CD14-positive monocyte (primary cell): ENCODE measurements at regions not wholly inside any gene's neighbourhood (a gene's known extent, or its start where the extent isn't known, plus 50 kb on each side); places are given as distances from the start of the nearest gene placed in this dataset.

ENCODE experiments used
- DNase-seq, 3 donors: peaks; one replicate each; pipeline ENCODE4 v3.0.0-alpha.2; 2011 to 2022
- H2AFZ ChIP-seq: 2 replicates; pipeline ENCODE4 v1.6.0; 2012; ENCODE audit warnings: mild to moderate bottlenecking, low read depth, low read length, inconsistent platforms; ENCODE audit not compliant: insufficient read depth, poor library complexity, severe bottlenecking
- H3K27ac ChIP-seq, 2 donors: 1 replicate in 1 of 2; 2 replicates in 1 of 2; pipeline ENCODE4 v1.5.1; 2012 to 2013; ENCODE audit warnings: low read length in 2 of 2, control low read depth in 1 of 2, inconsistent platforms in 1 of 2, low read depth in 1 of 2, mild to moderate bottlenecking in 1 of 2
- H3K27me3 ChIP-seq, 2 donors: one replicate each; pipeline versions ENCODE4 v1.6.0 to v1.6.1; 2011 to 2013; ENCODE audit warnings: low read length in 2 of 2; ENCODE audit not compliant: control insufficient read depth in 2 of 2, insufficient read depth in 2 of 2
- H3K36me3 ChIP-seq, 2 donors: replicated peaks in 1 of 2; 1 replicate in 1 of 2; 2 replicates in 1 of 2; pipeline versions ENCODE4 v1.5.1 to v1.6.1; 2012 to 2013; ENCODE audit warnings: low read length in 2 of 2, control low read depth in 1 of 2, inconsistent platforms in 1 of 2, mild to moderate bottlenecking in 1 of 2; ENCODE audit not compliant: insufficient read depth in 2 of 2, control insufficient read depth in 1 of 2
- H3K4me1 ChIP-seq, 2 donors: 1 replicate in 1 of 2; 2 replicates in 1 of 2; pipeline versions ENCODE4 v1.5.1 to v1.6.1; 2012 to 2013; ENCODE audit warnings: low read length in 2 of 2, control low read depth in 1 of 2, inconsistent platforms in 1 of 2, mild to moderate bottlenecking in 1 of 2, moderate library complexity in 1 of 2; ENCODE audit not compliant: insufficient read depth in 2 of 2, control insufficient read depth in 1 of 2
- H3K4me2 ChIP-seq: replicated peaks from 2 replicates; pipeline ENCODE3; 2012; ENCODE audit warnings: low read length, moderate library complexity, mild to moderate bottlenecking; ENCODE audit not compliant: poor library complexity, severe bottlenecking; ENCODE audit errors: extremely low read depth
- H3K4me3 ChIP-seq, 3 experiments: fragments of 200-600 bp in 1 of 3; sonication (generic) in 1 of 3; replicated peaks in 1 of 3; 1 replicate in 2 of 3; 2 replicates in 1 of 3; pipeline ENCODE4 v1.5.1; 2011 to 2013; ENCODE audit warnings: low read length in 3 of 3, mild to moderate bottlenecking in 3 of 3, control low read depth in 2 of 3, low read depth in 2 of 3, inconsistent platforms in 1 of 3, moderate library complexity in 1 of 3
- H3K79me2 ChIP-seq: 2 replicates; pipeline ENCODE4 v1.6.0; 2012; ENCODE audit warnings: mild to moderate bottlenecking, control low read depth, inconsistent platforms, low read length, moderate library complexity; ENCODE audit not compliant: insufficient read depth
- H3K9ac ChIP-seq: 2 replicates; pipeline ENCODE4 v1.6.0; 2017; ENCODE audit warnings: low read length, mild to moderate bottlenecking; ENCODE audit not compliant: insufficient read depth, poor library complexity, severe bottlenecking
- H3K9me3 ChIP-seq, 2 donors: replicated peaks in 1 of 2; 1 replicate in 1 of 2; 2 replicates in 1 of 2; pipeline versions ENCODE4 v1.5.1 to v1.6.1; 2012 to 2013; ENCODE audit warnings: low read length in 2 of 2, control low read depth in 1 of 2; ENCODE audit not compliant: control insufficient read depth in 1 of 2, insufficient read depth in 1 of 2
- H4K20me1 ChIP-seq: 2 replicates; pipeline ENCODE4 v1.6.0; 2012; ENCODE audit warnings: mild to moderate bottlenecking, low read length, control low read depth, moderate library complexity; ENCODE audit not compliant: insufficient read depth
- H3K27ac Mint-ChIP-seq, 7 donors: one replicate each; pipeline ENCODE4 v1.8.0; 2020; ENCODE audit warnings: mild to moderate bottlenecking in 7 of 7, mixed read lengths in 7 of 7, moderate library complexity in 6 of 7, inconsistent platforms in 2 of 7
- H3K27me3 Mint-ChIP-seq, 3 donors: one replicate each; pipeline ENCODE4 v1.8.0; 2021 to 2022; ENCODE audit warnings: low read depth in 3 of 3, mild to moderate bottlenecking in 3 of 3, mixed read lengths in 3 of 3, moderate library complexity in 3 of 3, inconsistent platforms in 1 of 3
- H3K36me3 Mint-ChIP-seq, 2 donors: one replicate each; pipeline ENCODE4 v1.8.0; 2020; ENCODE audit warnings: mixed read lengths in 2 of 2, inconsistent platforms in 1 of 2, mild to moderate bottlenecking in 1 of 2
- H3K4me1 Mint-ChIP-seq: one replicate; pipeline ENCODE4 v1.8.0; 2020; ENCODE audit warnings: mild to moderate bottlenecking, mixed read lengths
- H3K4me3 Mint-ChIP-seq, 2 donors: one replicate each; pipeline ENCODE4 v1.8.0; 2020; ENCODE audit warnings: mild to moderate bottlenecking in 2 of 2, mixed read lengths in 2 of 2, moderate library complexity in 1 of 2
- H3K9me3 Mint-ChIP-seq, 7 donors: one replicate each; pipeline ENCODE4 v1.8.0; 2020 to 2022; ENCODE audit warnings: mixed read lengths in 7 of 7, mild to moderate bottlenecking in 6 of 7, moderate library complexity in 6 of 7, inconsistent platforms in 2 of 7
- CTCF ChIP-seq: fragments of 200-600 bp; IDR thresholded peaks from one replicate; pipeline ENCODE4 v1.8.0; 2022; ENCODE audit warnings: antibody characterized with exemption, mild to moderate bottlenecking
- WGBS: methylation state at CpG from one replicate; pipeline ENCODE4 v1.1.5; 2013; ENCODE audit warnings: missing lambda C conversion rate; ENCODE audit not compliant: insufficient coverage; 5-methylcytosine and 5-hydroxymethylcytosine counted together
- intact Hi-C, 2 donors: fragments of 100-400 bp; cut with micrococcal nuclease; formaldehyde crosslinking; loops; one replicate each; pipeline versions ENCODE4 v1.15.0 to v1.15.1; 2023

- H3K4me1 ChIP-seq, result no peaks in the 10 kb centered on the region
- intact Hi-C loops, result no loop called here
- peaks cover 0 to 4% of the 10 kb centered on the region in 2 donors for H3K36me3 Mint-ChIP-seq
Measured at GRCh38 chr21:14615359-14615974, 69.4 kb upstream of the SAMSN1 start.

GRCh38 chr21:14614287-14614686, 68.2 kb upstream of the SAMSN1 start:
- H3K4me3 Mint-ChIP-seq, result no peak overlapping the region
- H3K4me3 ChIP-seq, result no peak overlapping the region
- H3K27ac ChIP-seq, result no peak overlapping the region
- no peaks in the 10 kb centered on the region for H3K27me3 Mint-ChIP-seq
- H3K79me2 ChIP-seq, result no peaks in the 10 kb centered on the region
- H3K4me1 ChIP-seq, result no peaks in the 10 kb centered on the region
- H3K36me3 Mint-ChIP-seq, result no peaks in the 10 kb centered on the region
- DNase-seq, result no peak
- H3K4me2 ChIP-seq, result no peak overlapping the region
- H3K9ac ChIP-seq, result no peak overlapping the region
- H3K27me3 ChIP-seq, result no peaks in the 10 kb centered on the region
- peaks cover 8% of the 10 kb centered on the region for H3K4me1 Mint-ChIP-seq
- intact Hi-C loops, result no loop called here
- no peak overlapping the region for H3K27ac Mint-ChIP-seq
- H4K20me1 ChIP-seq, result no peaks in the 10 kb centered on the region
- peaks cover 0 to 6% (median 3%) of the 10 kb centered on the region in 7 donors for H3K9me3 Mint-ChIP-seq
- no CpG with 5 or more reads among the region's 3 CpGs for WGBS
- H3K9me3 ChIP-seq, result peaks cover 5 to 7% of the 10 kb centered on the region in 2 donors
- no peak overlapping the region for H2AFZ ChIP-seq
- H3K36me3 ChIP-seq, result no peaks in the 10 kb centered on the region
- no peak for TF ChIP-seq CTCF

More at GRCh38 chr21:14615359-14615974, 69.4 kb upstream of the SAMSN1 start:
- Histone ChIP-seq H3K9ac (no peak overlapping the region), H3K4me2 (no peak overlapping the region), H3K27me3 (no peaks in the 10 kb centered on the region), H3K79me2 (no peaks in the 10 kb centered on the region), H3K36me3 (no peaks in the 10 kb centered on the region), H4K20me1 (no peaks in the 10 kb centered on the region), H3K4me3 (no peak overlapping the region), H2AFZ (no peak overlapping the region), H3K9me3 (peaks cover 4 to 10% of the 10 kb centered on the region in 2 donors), H3K27ac (no peak overlapping the region)
- TF ChIP-seq CTCF, result no peak
- no peaks in the 10 kb centered on the region for H3K27me3 Mint-ChIP-seq
- H3K27ac Mint-ChIP-seq, result no peak overlapping the region
- H3K4me1 Mint-ChIP-seq, result peaks cover 8% of the 10 kb centered on the region
- no CpG with 5 or more reads among the region's 4 CpGs for WGBS
- DNase-seq, result no peak
- peaks cover 8 to 13% (median 9%) of the 10 kb centered on the region in 7 donors for H3K9me3 Mint-ChIP-seq
- H3K4me3 Mint-ChIP-seq, result no peak overlapping the region
